Breast epithelium (tissue), 3 donors: ENCODE measurements at regions not wholly inside any gene's neighbourhood (a gene's known extent, or its start where the extent isn't known, plus 50 kb on each side); places are given as distances from the start of the nearest gene placed in this dataset.

ENCODE experiments used
- CTCF ChIP-seq, 3 donors: fragments of 450-650 bp; IDR thresholded peaks; one replicate each; pipeline ENCODE4 v1.5.1; 2016 to 2017; ENCODE audit warnings: antibody characterized with exemption in 3 of 3, mild to moderate bottlenecking in 3 of 3, moderate library complexity in 3 of 3
- POLR2A ChIP-seq: fragments of 450-650 bp; IDR thresholded peaks from one replicate; pipeline ENCODE4 v1.6.1; 2016; ENCODE audit warnings: antibody characterized with exemption, mild to moderate bottlenecking, moderate library complexity
- POLR2AphosphoS5 ChIP-seq, 3 donors: sonication (generic); formaldehyde crosslinking; IDR thresholded peaks; one replicate each; pipeline ENCODE4 v1.6.1; 2017; ENCODE audit warnings: antibody characterized with exemption in 3 of 3

GRCh38 chr3:84439476-84439875 is 519.3 kb upstream of the CADM2 start:
- TF ChIP-seq CTCF (IDR thresholded peaks at IDR 0.05) (no peak), POLR2A (no peak), POLR2AphosphoS5 (IDR thresholded peaks at IDR 0.05) (no peak)
